Smooth muscle cell (in vitro differentiated cells): ENCODE measurements at regions not wholly inside any gene's neighbourhood (a gene's known extent, or its start where the extent isn't known, plus 50 kb on each side); places are given as distances from the start of the nearest gene placed in this dataset.
"Not testable (repeated sequence)": the region's sequence is repeated elsewhere in the genome, so short reads cannot be mapped to it uniquely, and the experiment has no call there.

ENCODE experiments used
- DNase-seq: peaks from one replicate; lab custom pipeline; 2025; ENCODE audit not compliant: unreplicated experiment; lab: John Stamatoyannopoulos, UW
- H2AFZ ChIP-seq: fragments of 200-600 bp; sonication (generic); 2 replicates; pipeline ENCODE4 v1.6.0; 2016; ENCODE audit warnings: antibody characterized with exemption, low read depth, mild to moderate bottlenecking
- H3F3A ChIP-seq: fragments of 200-600 bp; sonication (generic); 2 replicates; pipeline ENCODE4 v1.6.0; 2017; ENCODE audit warnings: antibody characterized with exemption, low read depth
- H3K27ac ChIP-seq: fragments of 200-600 bp; sonication (generic); 2 replicates; pipeline ENCODE4 v1.5.1; 2016; ENCODE audit warnings: low read depth, mild to moderate bottlenecking
- H3K27me3 ChIP-seq: fragments of 200-600 bp; sonication (generic); 2 replicates; pipeline ENCODE4 v1.6.1; 2016; ENCODE audit warnings: low read depth, mild to moderate bottlenecking
- H3K36me3 ChIP-seq: fragments of 200-600 bp; sonication (generic); 2 replicates; pipeline ENCODE4 v1.5.1; 2016; ENCODE audit warnings: low read depth
- H3K4me1 ChIP-seq: fragments of 200-600 bp; sonication (generic); 2 replicates; pipeline ENCODE4 v1.5.1; 2016; ENCODE audit warnings: low read depth
- H3K4me2 ChIP-seq: fragments of 200-600 bp; sonication (generic); 2 replicates; pipeline ENCODE4 v1.6.0; 2016; ENCODE audit warnings: mild to moderate bottlenecking
- H3K4me3 ChIP-seq: fragments of 200-600 bp; sonication (generic); 2 replicates; pipeline ENCODE4 v1.5.1; 2016; ENCODE audit warnings: mild to moderate bottlenecking
- H3K79me2 ChIP-seq: fragments of 200-600 bp; sonication (generic); 2 replicates; pipeline ENCODE4 v1.6.0; 2016; ENCODE audit warnings: low read depth, mild to moderate bottlenecking
- H3K9ac ChIP-seq: fragments of 200-600 bp; sonication (generic); 2 replicates; pipeline ENCODE4 v1.6.0; 2016; ENCODE audit warnings: low read depth
- H3K9me3 ChIP-seq: fragments of 200-600 bp; sonication (generic); replicated peaks from 2 replicates; pipeline ENCODE4 v1.5.1; 2016; ENCODE audit warnings: low read depth
- H4K20me1 ChIP-seq: fragments of 200-600 bp; sonication (generic); 2 replicates; pipeline ENCODE4 v1.6.0; 2016; ENCODE audit warnings: low read depth
- WGBS: methylation state at CpG from one replicate; pipeline ENCODE4 v1.1.7; 2016; ENCODE audit warnings: low lambda C conversion rate; 5-methylcytosine and 5-hydroxymethylcytosine counted together
- TF ChIP-seq, protein P1 (sequence below): fragments of 200-600 bp; sonication (generic); IDR thresholded peaks from 2 replicates; pipeline ENCODE4 v1.5.1; 2017; ENCODE audit warnings: borderline replicate concordance, mild to moderate bottlenecking, antibody characterized with exemption; ENCODE audit not compliant: insufficient read depth, poor library complexity, severe bottlenecking

DNA sequence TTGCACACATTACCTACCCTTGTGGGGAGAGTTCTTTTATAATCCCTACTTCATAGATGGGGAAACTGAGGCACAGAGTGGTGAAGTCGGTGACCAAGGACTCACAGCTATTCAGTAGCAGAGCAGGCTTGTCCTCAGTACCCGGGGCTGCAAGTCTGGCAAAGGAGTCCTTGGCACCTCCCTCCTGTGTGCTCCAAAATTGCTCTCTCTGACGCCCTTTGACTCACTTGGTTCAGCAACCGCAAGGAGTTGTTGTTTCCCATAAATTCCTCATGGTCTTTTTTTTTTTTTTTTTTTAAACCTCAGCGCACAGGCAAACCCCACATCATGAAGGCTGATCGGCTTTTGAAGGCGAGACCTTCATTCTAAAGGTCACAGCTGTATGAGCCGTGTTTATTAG, 143.2 kb downstream of the CEBPB start:
- H3K27ac ChIP-seq, result peak overlapping the region; percentile 56
- no peak overlapping the region for H3K4me3 ChIP-seq
- H4K20me1 ChIP-seq, result no peaks in the 10 kb centered on the region
- H3K36me3 ChIP-seq, result no peaks in the 10 kb centered on the region
- no peak overlapping the region for H3K9ac ChIP-seq
- no peaks in the 10 kb centered on the region for H3K79me2 ChIP-seq
- H2AFZ ChIP-seq, result no peak overlapping the region
- TF ChIP-seq, protein P1, sequence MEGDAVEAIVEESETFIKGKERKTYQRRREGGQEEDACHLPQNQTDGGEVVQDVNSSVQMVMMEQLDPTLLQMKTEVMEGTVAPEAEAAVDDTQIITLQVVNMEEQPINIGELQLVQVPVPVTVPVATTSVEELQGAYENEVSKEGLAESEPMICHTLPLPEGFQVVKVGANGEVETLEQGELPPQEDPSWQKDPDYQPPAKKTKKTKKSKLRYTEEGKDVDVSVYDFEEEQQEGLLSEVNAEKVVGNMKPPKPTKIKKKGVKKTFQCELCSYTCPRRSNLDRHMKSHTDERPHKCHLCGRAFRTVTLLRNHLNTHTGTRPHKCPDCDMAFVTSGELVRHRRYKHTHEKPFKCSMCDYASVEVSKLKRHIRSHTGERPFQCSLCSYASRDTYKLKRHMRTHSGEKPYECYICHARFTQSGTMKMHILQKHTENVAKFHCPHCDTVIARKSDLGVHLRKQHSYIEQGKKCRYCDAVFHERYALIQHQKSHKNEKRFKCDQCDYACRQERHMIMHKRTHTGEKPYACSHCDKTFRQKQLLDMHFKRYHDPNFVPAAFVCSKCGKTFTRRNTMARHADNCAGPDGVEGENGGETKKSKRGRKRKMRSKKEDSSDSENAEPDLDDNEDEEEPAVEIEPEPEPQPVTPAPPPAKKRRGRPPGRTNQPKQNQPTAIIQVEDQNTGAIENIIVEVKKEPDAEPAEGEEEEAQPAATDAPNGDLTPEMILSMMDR, result no peak
- H3K27me3 ChIP-seq, result no peaks in the 10 kb centered on the region
- H3F3A ChIP-seq, result no peaks in the 10 kb centered on the region
- no peak overlapping the region for H3K4me2 ChIP-seq
- 45% methylated on average over 8 of the region's 8 CpGs for WGBS
- DNase-seq, result no peak
- H3K4me1 ChIP-seq, result peaks cover 10% of the 10 kb centered on the region
- H3K9me3 ChIP-seq, result no peaks in the 10 kb centered on the region

DNA sequence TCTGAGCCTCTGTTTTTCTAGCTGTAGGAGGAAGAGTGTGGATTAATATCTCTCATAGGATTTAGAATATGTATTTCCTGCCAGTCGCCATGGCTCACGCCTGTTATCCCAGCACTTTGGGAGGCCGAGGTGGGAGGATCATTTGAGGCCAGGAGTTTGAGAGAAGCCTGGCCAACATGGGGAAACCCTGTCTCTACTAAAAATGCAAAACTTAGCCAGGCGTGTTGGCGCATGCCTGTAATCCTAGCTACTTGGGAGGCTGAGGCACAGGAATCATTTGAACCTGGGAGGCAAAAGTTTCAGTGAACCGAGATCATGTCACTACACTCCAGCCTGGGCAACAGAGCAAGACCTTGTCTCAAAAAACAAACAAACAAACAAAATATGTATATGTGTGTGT, 143.9 kb downstream of the CEBPB start:
- not testable (repeated sequence) for H3K27me3 ChIP-seq, H3K9me3 ChIP-seq, H3K4me3 ChIP-seq, H3K9ac ChIP-seq, H2AFZ ChIP-seq, H3K4me2 ChIP-seq, H3F3A ChIP-seq, H3K79me2 ChIP-seq, H4K20me1 ChIP-seq, H3K36me3 ChIP-seq, DNase-seq
- WGBS, result 69% methylated on average over 6 of the region's 6 CpGs
- Histone ChIP-seq H3K27ac (peak overlapping the region; percentile 56), H3K4me1 (peaks cover 15% of the 10 kb centered on the region)

DNA sequence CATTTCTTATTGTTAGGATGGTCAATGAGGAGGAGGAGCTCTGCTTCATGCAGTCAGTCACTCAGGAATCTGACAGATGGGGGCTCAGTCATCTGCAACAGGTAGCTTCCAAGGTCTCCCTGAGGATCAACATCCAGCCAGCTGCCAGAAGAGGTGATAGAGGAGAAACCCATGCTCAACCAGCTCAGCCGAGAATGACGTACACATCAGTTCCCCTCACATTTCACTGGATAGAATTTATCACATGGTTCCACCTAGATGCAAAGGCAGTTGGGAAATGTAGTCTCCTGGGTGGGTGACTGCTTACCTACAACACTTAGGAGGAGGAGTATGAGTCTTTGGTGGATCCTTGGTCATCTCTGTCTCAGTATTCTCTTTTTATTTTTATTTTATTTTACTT, 144.5 kb downstream of the CEBPB start:
- H3K9me3 ChIP-seq, result no peaks in the 10 kb centered on the region
- TF ChIP-seq, protein P1, result no peak
- no peak overlapping the region for H3K27ac ChIP-seq
- H3K4me3 ChIP-seq, result no peak overlapping the region
- peaks cover 15% of the 10 kb centered on the region for H3K4me1 ChIP-seq
- no peaks in the 10 kb centered on the region for H4K20me1 ChIP-seq
- 12% methylated on average over 2 of the region's 2 CpGs for WGBS
- H3K27me3 ChIP-seq, result no peaks in the 10 kb centered on the region
- H2AFZ ChIP-seq, result no peak overlapping the region
- no peaks in the 10 kb centered on the region for H3F3A ChIP-seq
- no peak for DNase-seq
- H3K36me3 ChIP-seq, result no peaks in the 10 kb centered on the region
- no peaks in the 10 kb centered on the region for H3K79me2 ChIP-seq
- peak overlapping the region; percentile 21 for H3K4me2 ChIP-seq
- H3K9ac ChIP-seq, result no peak overlapping the region

DNA sequence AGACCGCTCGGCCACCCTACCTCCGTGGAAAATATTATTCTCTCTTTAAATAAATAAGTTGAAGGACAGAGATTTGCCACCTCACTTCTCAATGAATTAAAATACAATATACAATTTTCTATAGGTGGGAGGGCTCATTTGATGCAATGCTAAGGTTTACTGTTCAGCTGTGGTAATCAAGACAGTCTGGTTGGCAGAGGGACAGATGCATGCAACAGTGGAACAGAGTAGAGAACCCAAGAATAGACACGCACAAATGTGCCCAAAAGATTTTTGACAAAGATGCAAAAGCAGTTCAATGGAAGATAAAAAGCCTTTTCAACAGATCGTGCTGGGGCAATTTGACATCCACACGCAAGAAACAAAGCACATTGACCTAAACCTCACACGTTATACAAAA, 145.2 kb downstream of the CEBPB start:
- no peak for DNase-seq
- Histone ChIP-seq H3K9ac (no peak overlapping the region), H3K36me3 (no peaks in the 10 kb centered on the region), H2AFZ (no peak overlapping the region), H3K27ac (no peak overlapping the region), H3K4me3 (no peak overlapping the region), H3F3A (no peaks in the 10 kb centered on the region), H3K4me2 (no peak overlapping the region), H3K9me3 (no peaks in the 10 kb centered on the region), H3K79me2 (no peaks in the 10 kb centered on the region), H4K20me1 (no peaks in the 10 kb centered on the region), H3K27me3 (no peaks in the 10 kb centered on the region), H3K4me1 (peaks cover 15% of the 10 kb centered on the region)
- TF ChIP-seq, protein P1, result no peak
- 94% methylated on average over 7 of the region's 7 CpGs for WGBS
